ENCODE measurements at regions not wholly inside any gene's neighbourhood (a gene's known extent, or its start where the extent isn't known, plus 50 kb on each side); places are given as distances from the start of the nearest gene placed in this dataset.

DNA sequence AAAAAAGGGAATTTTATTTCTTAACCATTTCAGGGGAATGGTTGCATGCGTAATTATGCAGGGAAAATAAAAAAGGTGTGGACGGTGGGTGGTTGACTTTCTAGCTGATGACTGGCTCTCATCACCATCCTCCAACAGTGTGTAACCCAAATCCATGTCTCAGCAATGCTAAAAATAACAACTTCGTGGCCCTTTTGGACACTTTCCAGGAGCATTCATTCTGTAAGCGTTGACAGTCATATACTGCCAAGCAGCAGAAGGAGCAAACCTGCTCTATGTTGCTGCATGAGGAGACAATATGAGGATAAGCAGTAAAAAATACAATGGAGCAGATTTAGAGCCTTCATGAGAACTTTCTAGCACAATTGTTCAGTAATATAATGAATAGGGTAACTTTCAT is 189.1 kb downstream of the ANXA2 start:
- DNase-seq (ENCODE audit: low read depth, low spot score) (no peak), ATAC-seq (no peak)
- H3K4me1 ChIP-seq (ENCODE audit: control insufficient read depth in 1 of 2, insufficient read depth in 2 of 2, low read length in 2 of 2), result no peaks in the 10 kb centered on the region
- no peaks in the 10 kb centered on the region for H4K20me1 ChIP-seq (ENCODE audit: insufficient read depth)
- H3K9me2 ChIP-seq (ENCODE audit: insufficient read depth), result no peaks in the 10 kb centered on the region
- intact Hi-C loops (cut with micrococcal nuclease), result no loop called here
- no peak overlapping the region for H2AFZ ChIP-seq (ENCODE audit: low read depth, low read length, poor library complexity, severe bottlenecking)
- POLR2A ChIA-PET, result no interaction called here
- TF ChIP-seq CBX3 (IDR thresholded peaks at IDR 0.05; ENCODE audit: low read depth), result no peak
- no peak for TF ChIP-seq POLR2AphosphoS5 (IDR thresholded peaks at IDR 0.05; ENCODE audit: low read depth, low read length)
- no peak for TF ChIP-seq EZH2 (IDR thresholded peaks at IDR 0.05)
- no peak for TF ChIP-seq POLR2A (IDR thresholded peaks at IDR 0.05; ENCODE audit: borderline replicate concordance, extremely low read depth, insufficient read depth, insufficient read length)
- TF ChIP-seq, protein P1, sequence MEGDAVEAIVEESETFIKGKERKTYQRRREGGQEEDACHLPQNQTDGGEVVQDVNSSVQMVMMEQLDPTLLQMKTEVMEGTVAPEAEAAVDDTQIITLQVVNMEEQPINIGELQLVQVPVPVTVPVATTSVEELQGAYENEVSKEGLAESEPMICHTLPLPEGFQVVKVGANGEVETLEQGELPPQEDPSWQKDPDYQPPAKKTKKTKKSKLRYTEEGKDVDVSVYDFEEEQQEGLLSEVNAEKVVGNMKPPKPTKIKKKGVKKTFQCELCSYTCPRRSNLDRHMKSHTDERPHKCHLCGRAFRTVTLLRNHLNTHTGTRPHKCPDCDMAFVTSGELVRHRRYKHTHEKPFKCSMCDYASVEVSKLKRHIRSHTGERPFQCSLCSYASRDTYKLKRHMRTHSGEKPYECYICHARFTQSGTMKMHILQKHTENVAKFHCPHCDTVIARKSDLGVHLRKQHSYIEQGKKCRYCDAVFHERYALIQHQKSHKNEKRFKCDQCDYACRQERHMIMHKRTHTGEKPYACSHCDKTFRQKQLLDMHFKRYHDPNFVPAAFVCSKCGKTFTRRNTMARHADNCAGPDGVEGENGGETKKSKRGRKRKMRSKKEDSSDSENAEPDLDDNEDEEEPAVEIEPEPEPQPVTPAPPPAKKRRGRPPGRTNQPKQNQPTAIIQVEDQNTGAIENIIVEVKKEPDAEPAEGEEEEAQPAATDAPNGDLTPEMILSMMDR (IDR thresholded peaks at IDR 0.05 in 2 of 3, conservative IDR thresholded peaks at IDR 0.05 in 1 of 3; ENCODE audit: borderline replicate concordance in 1 of 3, insufficient read depth in 1 of 3, low read depth in 2 of 3, low read length in 2 of 3), result no peak
- TF ChIP-seq SIN3A (IDR thresholded peaks at IDR 0.05; ENCODE audit: low read depth), result no peak
- CTCF ChIA-PET, result no interaction called here
- no peak overlapping the region for H3K27ac ChIP-seq (ENCODE audit: low read depth, low read length)
- no peak overlapping the region for H3K4me2 ChIP-seq (ENCODE audit: low read length)
- no peaks in the 10 kb centered on the region for H3K36me3 ChIP-seq (ENCODE audit: control insufficient read depth in 1 of 2, insufficient read depth in 2 of 2, low read length in 2 of 2)
- H3K9ac ChIP-seq (ENCODE audit: low read length), result no peak overlapping the region
- BruUV-seq (replicated peaks), result no TSS peak
- peaks cover 85% of the 10 kb centered on the region for H3K27me3 ChIP-seq (ENCODE audit: insufficient read depth, low read length)
- no peak overlapping the region for H3K4me3 ChIP-seq (replicated peaks in 1 of 2; ENCODE audit: low read depth in 1 of 2, low read length in 2 of 2)
- RAD21 ChIA-PET (ENCODE audit: low non-redundant PET in 1 of 2, low total read pairs in 2 of 2, uncharacterized antibody in 2 of 2, unreplicated experiment in 2 of 2), result no interaction called here
- no peaks in the 10 kb centered on the region for H3K9me3 ChIP-seq (ENCODE audit: control insufficient read depth in 1 of 2, insufficient read depth in 1 of 2, low read depth in 1 of 2, low read length in 2 of 2)
- no peaks in the 10 kb centered on the region for H3K79me2 ChIP-seq (ENCODE audit: insufficient read depth, low read length)

DNA sequence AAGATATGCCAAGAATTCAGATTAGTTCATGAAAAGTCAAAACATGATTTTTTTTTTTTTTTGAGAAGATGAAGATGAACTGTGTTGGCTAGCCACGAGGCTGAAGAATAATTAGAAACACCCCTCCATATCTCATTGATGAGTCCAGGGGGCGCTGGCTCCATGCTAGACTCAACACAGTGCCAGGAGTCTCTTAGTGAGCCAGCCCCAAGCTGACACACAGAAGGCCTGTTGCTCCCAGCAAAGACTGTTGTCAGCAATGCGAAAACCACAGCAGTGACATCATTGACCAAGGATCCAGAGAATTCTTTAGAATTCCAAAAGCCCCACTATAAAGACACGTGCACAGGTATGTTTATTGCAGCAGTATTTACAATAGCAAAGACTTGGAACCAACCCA is 185.2 kb downstream of the ANXA2 start:
- Histone ChIP-seq H2AFZ (ENCODE audit: low read depth, low read length, poor library complexity, severe bottlenecking) (no peak overlapping the region), H3K79me2 (ENCODE audit: insufficient read depth, low read length) (no peaks in the 10 kb centered on the region), H3K36me3 (ENCODE audit: control insufficient read depth in 1 of 2, insufficient read depth in 2 of 2, low read length in 2 of 2) (no peaks in the 10 kb centered on the region), H3K4me1 (ENCODE audit: control insufficient read depth in 1 of 2, insufficient read depth in 2 of 2, low read length in 2 of 2) (no peaks in the 10 kb centered on the region), H3K4me3 (replicated peaks in 1 of 2; ENCODE audit: low read depth in 1 of 2, low read length in 2 of 2) (no peak overlapping the region), H4K20me1 (ENCODE audit: insufficient read depth) (no peaks in the 10 kb centered on the region), H3K27ac (ENCODE audit: low read depth, low read length) (no peak overlapping the region), H3K27me3 (ENCODE audit: insufficient read depth, low read length) (peaks cover 66% of the 10 kb centered on the region), H3K4me2 (ENCODE audit: low read length) (no peak overlapping the region), H3K9me3 (ENCODE audit: control insufficient read depth in 1 of 2, insufficient read depth in 1 of 2, low read depth in 1 of 2, low read length in 2 of 2) (no peaks in the 10 kb centered on the region), H3K9me2 (ENCODE audit: insufficient read depth) (no peaks in the 10 kb centered on the region), H3K9ac (ENCODE audit: low read length) (no peak overlapping the region)
- POLR2A ChIA-PET, result no interaction called here
- TF ChIP-seq, protein P1 (IDR thresholded peaks at IDR 0.05 in 2 of 3, conservative IDR thresholded peaks at IDR 0.05 in 1 of 3; ENCODE audit: borderline replicate concordance in 1 of 3, insufficient read depth in 1 of 3, low read depth in 2 of 3, low read length in 2 of 3), result peak in 2 of 3 experiments; percentile 19 to 29; a peak in 2 of 6 replicates
- no peak for TF ChIP-seq SIN3A (IDR thresholded peaks at IDR 0.05; ENCODE audit: low read depth)
- no peak for TF ChIP-seq FOSL1 (IDR thresholded peaks at IDR 0.05; ENCODE audit: low read depth)
- TF ChIP-seq TCF7L2 (IDR thresholded peaks at IDR 0.05; ENCODE audit: borderline replicate concordance, extremely low read depth, insufficient read depth, insufficient read length), result no peak
- peak; percentile 23; the same call in 1 of the 2 replicates for TF ChIP-seq RAD21 (IDR thresholded peaks at IDR 0.05; ENCODE audit: low read depth)
- ATAC-seq, result peak; percentile 76
- no TSS peak for BruUV-seq (replicated peaks)
- RAD21 ChIA-PET (ENCODE audit: low non-redundant PET in 1 of 2, low total read pairs in 2 of 2, uncharacterized antibody in 2 of 2, unreplicated experiment in 2 of 2), result interaction anchor here in 1 of 2 experiments (0.7 kb wide), 1 partner anchor 448 kb away, joined by 3 read pairs; no protein-coding TSS in a partner anchor
- intact Hi-C loops (cut with micrococcal nuclease), result no loop called here
- DNase-seq (ENCODE audit: low read depth, low spot score), result no peak
- CTCF ChIA-PET, result interaction anchor here (1.0 to 1.6 kb wide), 2 partner anchors 114 to 448 kb away, joined by 3 read pairs; no protein-coding TSS in a partner anchor

All from HCT116 (cell line).